MM.1S (cell line): ENCODE measurements at regions not wholly inside any gene's neighbourhood (a gene's known extent, or its start where the extent isn't known, plus 50 kb on each side); places are given as distances from the start of the nearest gene placed in this dataset.

ENCODE experiments used
- CTCF ChIP-seq: fragments of 300-600 bp; sonication (generic); IDR thresholded peaks from 2 replicates; pipeline ENCODE4 v1.5.1; 2016; ENCODE audit warnings: antibody characterized with exemption, low read length, mixed read lengths
- EZH2 ChIP-seq: fragments of 300-600 bp; sonication (generic); optimal IDR thresholded peaks from 2 replicates; pipeline ENCODE3; 2017; ENCODE audit warnings: low read depth, mild to moderate bottlenecking, antibody characterized with exemption, low read length, mixed read lengths
- EZH2phosphoT487 ChIP-seq: fragments of 300-600 bp; sonication (generic); IDR thresholded peaks from 2 replicates; pipeline ENCODE4 v1.6.1; 2018; ENCODE audit warnings: antibody characterized with exemption, low read length

- TF ChIP-seq CTCF = no peak
- TF ChIP-seq EZH2phosphoT487 = no peak
- no peak for TF ChIP-seq EZH2
Observed at GRCh38 chr4:148495463-148495862, 53.2 kb upstream of the NR3C2 start.
